ENCODE measurements at regions not wholly inside any gene's neighbourhood (a gene's known extent, or its start where the extent isn't known, plus 50 kb on each side); places are given as distances from the start of the nearest gene placed in this dataset.

- dilution Hi-C loops (cut with MboI; ENCODE audit: extremely low pct_ligation_motif_present, low sequenced_read_pairs), result no loop called here
- no peak overlapping the region for H3K4me2 ChIP-seq (ENCODE audit: control insufficient read depth, extremely low read depth, insufficient read depth, low read depth, low read length)
- no peaks in the 10 kb centered on the region for H3K36me3 ChIP-seq (ENCODE audit: control insufficient read depth in 2 of 2, extremely low read depth in 1 of 2, insufficient read depth in 2 of 2, low read length in 2 of 2)
These were observed 187.1 kb downstream of the NRP2 start for GRCh38 chr2:205869439-205869838.

GRCh38 chr2:205868773-205869333 lies 186.6 kb downstream of the NRP2 start:
- Histone ChIP-seq H3K36me3 (ENCODE audit: control insufficient read depth in 2 of 2, extremely low read depth in 1 of 2, insufficient read depth in 2 of 2, low read length in 2 of 2) (no peaks in the 10 kb centered on the region), H2AFZ (ENCODE audit: control insufficient read depth, low read length) (no peak overlapping the region), H3K9me1 (ENCODE audit: control insufficient read depth, extremely low read depth, insufficient read depth, low read length) (no peaks in the 10 kb centered on the region), H3K79me2 (ENCODE audit: control insufficient read depth, insufficient read depth, low read length) (no peaks in the 10 kb centered on the region), H4K20me1 (ENCODE audit: control insufficient read depth, extremely low read depth, insufficient read depth, low read length) (no peaks in the 10 kb centered on the region), H3K27me3 (ENCODE audit: control insufficient read depth, extremely low read depth, insufficient read depth, low read length) (no peaks in the 10 kb centered on the region), H3K9me3 (ENCODE audit: control insufficient read depth, low read depth, low read length) (no peaks in the 10 kb centered on the region), H3K4me1 (ENCODE audit: control insufficient read depth, extremely low read depth, insufficient read depth, low read length) (peaks cover 7% of the 10 kb centered on the region), H3K27ac (ENCODE audit: control insufficient read depth, insufficient read depth, low read length) (no peak overlapping the region), H3K9ac (ENCODE audit: control insufficient read depth, extremely low read depth, insufficient read depth, low read length) (no peak overlapping the region), H3K4me3 (ENCODE audit: control insufficient read depth in 2 of 3, extremely low read depth in 1 of 3, insufficient read depth in 2 of 3, low read depth in 1 of 3, low read length in 3 of 3) (no peak overlapping the region), H3K4me2 (ENCODE audit: control insufficient read depth, extremely low read depth, insufficient read depth, low read depth, low read length) (no peak overlapping the region)
- FAIRE-seq, result peak; percentile 46
- DNase-seq (ENCODE audit: low read depth, low spot score), result no peak
- TF ChIP-seq EZH2 (IDR thresholded peaks at IDR 0.05; ENCODE audit: low read length) (no peak), CTCF (optimal IDR thresholded peaks at IDR 0.05 in 1 of 3, IDR thresholded peaks at IDR 0.05 in 1 of 3, conservative IDR thresholded peaks at IDR 0.05 in 1 of 3; ENCODE audit: extremely low read depth in 1 of 3, insufficient read depth in 2 of 3, low read length in 3 of 3) (no peak)
- dilution Hi-C loops (cut with MboI; ENCODE audit: extremely low pct_ligation_motif_present, low sequenced_read_pairs), result no loop called here

More at GRCh38 chr2:205869439-205869838, 187.1 kb downstream of the NRP2 start:
- no peaks in the 10 kb centered on the region for H3K9me1 ChIP-seq (ENCODE audit: control insufficient read depth, extremely low read depth, insufficient read depth, low read length)
- H3K79me2 ChIP-seq (ENCODE audit: control insufficient read depth, insufficient read depth, low read length), result no peaks in the 10 kb centered on the region
- no peak for DNase-seq (ENCODE audit: low read depth, low spot score)
- H3K27ac ChIP-seq (ENCODE audit: control insufficient read depth, insufficient read depth, low read length), result no peak overlapping the region
- FAIRE-seq, result no peak
- no peaks in the 10 kb centered on the region for H3K27me3 ChIP-seq (ENCODE audit: control insufficient read depth, extremely low read depth, insufficient read depth, low read length)
- H4K20me1 ChIP-seq (ENCODE audit: control insufficient read depth, extremely low read depth, insufficient read depth, low read length), result no peaks in the 10 kb centered on the region
- no peak overlapping the region for H3K4me3 ChIP-seq (ENCODE audit: control insufficient read depth in 2 of 3, extremely low read depth in 1 of 3, insufficient read depth in 2 of 3, low read depth in 1 of 3, low read length in 3 of 3)
- no peak for TF ChIP-seq CTCF (optimal IDR thresholded peaks at IDR 0.05 in 1 of 3, IDR thresholded peaks at IDR 0.05 in 1 of 3, conservative IDR thresholded peaks at IDR 0.05 in 1 of 3; ENCODE audit: extremely low read depth in 1 of 3, insufficient read depth in 2 of 3, low read length in 3 of 3)
- TF ChIP-seq EZH2 (IDR thresholded peaks at IDR 0.05; ENCODE audit: low read length), result no peak
- H3K4me1 ChIP-seq (ENCODE audit: control insufficient read depth, extremely low read depth, insufficient read depth, low read length), result peaks cover 7% of the 10 kb centered on the region
- no peaks in the 10 kb centered on the region for H3K9me3 ChIP-seq (ENCODE audit: control insufficient read depth, low read depth, low read length)
- H3K9ac ChIP-seq (ENCODE audit: control insufficient read depth, extremely low read depth, insufficient read depth, low read length), result no peak overlapping the region
- H2AFZ ChIP-seq (ENCODE audit: control insufficient read depth, low read length), result no peak overlapping the region

Data from keratinocyte (primary cell).